Hematopoietic multipotent progenitor cell (in vitro differentiated cells): ENCODE measurements at regions not wholly inside any gene's neighbourhood (a gene's known extent, or its start where the extent isn't known, plus 50 kb on each side); places are given as distances from the start of the nearest gene placed in this dataset.

Experiments used
- DNase-seq, 3 donors: peaks; one replicate each; pipeline ENCODE4 v3.0.0-alpha.2; 2011 to 2015; ENCODE audit warnings: low read depth in 2 of 3, low spot score in 2 of 3

GRCh38 chr1:110816945-110817344 is 56.0 kb upstream of the CD53 start:
- no peak for DNase-seq

GRCh38 chr1:110811529-110811928 is 61.4 kb upstream of the CD53 start:
- DNase-seq = no peak

DNA sequence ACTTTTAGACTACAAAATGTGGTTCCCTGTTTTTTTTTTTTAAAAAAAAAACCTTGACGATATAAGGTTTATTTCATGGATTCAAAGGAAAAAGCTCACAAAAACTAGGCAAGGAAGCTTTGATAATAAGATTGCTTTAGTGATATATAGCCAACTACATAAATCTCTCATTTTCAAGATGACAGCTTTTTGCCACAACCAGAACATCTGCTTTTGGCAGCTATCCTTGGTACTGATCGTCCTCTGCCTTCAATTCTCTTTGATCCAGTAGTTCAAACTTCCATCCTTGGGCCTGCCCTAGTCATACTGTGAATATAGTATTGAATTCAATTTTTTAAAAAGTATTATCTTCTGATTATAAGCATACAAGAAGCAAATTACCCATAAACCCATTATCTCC is 72.9 kb upstream of the CD53 start:
- DNase-seq = peak in 1 of 3 donors; percentile 49

- no peak for DNase-seq
Observed at GRCh38 chr1:110798691-110799256, 74.2 kb upstream of the CD53 start.

DNA sequence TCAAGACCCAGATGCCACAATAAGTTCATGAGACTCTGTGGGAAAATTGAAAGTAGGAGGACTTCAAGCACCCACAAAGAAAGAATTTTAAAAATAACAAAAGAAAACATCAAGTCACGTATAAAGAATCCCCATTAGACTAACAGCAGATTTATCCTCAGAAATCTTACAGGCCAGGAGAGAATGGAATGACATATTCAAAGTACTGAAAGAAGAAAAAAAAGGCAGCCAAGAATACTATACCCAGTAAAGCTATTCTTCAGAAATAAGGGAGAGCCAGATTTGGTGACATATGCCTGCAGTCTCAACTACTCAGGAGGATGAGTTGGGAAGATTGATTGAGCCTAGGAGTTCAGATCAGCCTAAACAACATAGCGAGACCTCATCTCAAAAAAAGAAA is 84.3 kb upstream of the CD53 start:
- peak in 1 of 3 donors; percentile 43 for DNase-seq

- peak in 2 of 3 donors; percentile 80 to 92 for DNase-seq
Observed at GRCh38 chr1:110787328-110788071, 85.4 kb upstream of the CD53 start.

DNA sequence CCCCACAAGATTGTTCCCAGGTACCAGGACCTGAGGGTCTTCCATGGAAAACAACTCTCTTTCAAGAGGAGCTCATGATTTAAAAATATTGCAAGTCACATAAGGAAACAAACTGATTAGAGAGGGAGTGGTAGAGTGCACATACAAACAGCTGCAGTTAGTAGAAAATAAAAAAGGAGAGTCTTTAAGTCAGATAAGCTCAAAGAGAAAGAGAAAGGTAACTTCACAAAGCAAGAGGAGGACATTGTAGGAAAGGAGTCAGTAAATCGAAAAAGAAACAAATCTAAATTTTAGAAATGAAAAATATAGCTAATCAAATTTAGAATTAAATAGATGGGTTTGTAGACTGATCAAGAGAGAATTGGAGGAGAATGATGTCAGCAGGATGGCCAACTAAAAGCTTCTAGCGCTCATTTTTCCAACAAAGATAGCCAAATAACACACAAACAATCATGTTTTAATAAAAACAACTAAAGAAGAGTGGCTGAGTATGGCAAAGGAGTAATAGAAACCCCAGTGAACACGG is 86.1 kb upstream of the CD53 start:
- no peak for DNase-seq

GRCh38 chr1:110785612-110786011 is 87.3 kb upstream of the CD53 start:
- DNase-seq = no peak

- no peak for DNase-seq
Observed at GRCh38 chr1:110785055-110785454, 87.9 kb upstream of the CD53 start.

- peak; percentile 48 to 75 (median 63) for DNase-seq
Observed at GRCh38 chr1:110783292-110783918, 89.5 kb upstream of the CD53 start.

GRCh38 chr1:110781525-110781924 is 91.4 kb upstream of the CD53 start:
- no peak for DNase-seq

DNA sequence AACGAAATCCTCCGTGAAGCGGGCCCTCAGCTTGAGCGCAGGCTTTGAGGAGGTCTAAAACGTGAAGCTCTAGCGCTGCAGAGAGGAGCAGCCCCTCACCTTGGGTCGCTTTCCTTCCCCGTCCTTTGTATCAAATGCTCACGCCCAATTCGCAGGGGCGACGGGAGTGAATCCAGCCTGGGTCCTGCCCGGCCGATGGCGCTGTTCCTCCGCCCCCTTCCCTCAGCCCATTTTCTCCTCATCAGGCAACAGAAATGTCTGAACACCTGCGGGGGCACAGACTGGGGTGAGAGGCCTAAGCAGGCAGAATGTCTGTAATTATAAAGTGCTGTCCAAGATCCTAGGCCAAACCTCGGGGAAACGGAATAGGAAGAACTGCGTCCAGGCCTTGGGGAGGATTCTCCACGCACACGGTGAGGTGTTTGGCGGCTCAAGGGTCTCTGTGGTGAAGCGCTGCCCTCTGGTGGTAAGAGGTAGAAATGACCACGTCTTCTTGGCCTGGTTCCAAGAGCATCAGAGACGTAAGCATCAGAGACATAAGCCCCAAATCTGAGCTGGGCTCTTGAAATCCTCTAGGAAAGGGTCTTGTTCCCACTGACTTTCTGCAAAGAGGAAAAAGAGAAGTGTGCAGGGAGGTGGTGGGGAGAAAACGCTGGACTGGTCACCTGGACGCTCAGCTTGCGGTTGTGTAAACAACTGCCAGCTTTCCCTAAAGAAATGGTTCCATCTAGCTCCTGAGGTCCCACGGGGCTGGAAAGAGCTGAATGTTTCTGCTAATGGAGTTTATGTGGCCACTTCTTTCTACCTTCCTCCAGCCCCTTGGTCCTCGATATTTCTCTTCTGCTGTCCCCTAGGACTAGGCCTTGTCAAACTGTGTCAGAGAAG is 92.1 kb upstream of the CD53 start:
- DNase-seq = peak; percentile 74 to 92 (median 76)

GRCh38 chr1:110779636-110780035 is 93.3 kb upstream of the CD53 start:
- no peak for DNase-seq

DNA sequence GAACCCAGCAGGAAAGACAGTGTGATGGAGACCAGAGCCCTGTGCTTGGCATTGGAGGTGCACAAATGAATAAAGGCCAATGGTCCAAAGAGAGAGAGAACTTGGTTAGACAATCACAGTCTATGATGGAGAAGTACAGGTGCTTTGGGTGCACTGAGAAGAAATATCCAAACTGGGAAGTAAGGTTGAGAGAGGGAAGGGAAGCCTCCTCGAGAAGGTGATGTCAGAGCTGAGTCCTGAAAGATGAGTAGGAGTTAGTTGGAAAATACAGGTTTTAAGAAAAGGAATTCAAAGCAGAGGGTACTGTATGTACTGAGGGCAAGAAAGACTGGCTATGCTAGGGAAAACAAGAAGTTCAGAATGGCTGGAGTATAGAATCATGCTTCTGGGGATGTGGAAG is 94.1 kb upstream of the CD53 start:
- no peak for DNase-seq

GRCh38 chr1:110777228-110777627 is 95.7 kb upstream of the CD53 start:
- no peak for DNase-seq

- no peak for DNase-seq
Observed at GRCh38 chr1:110774398-110774797, 98.5 kb upstream of the CD53 start.

- no peak for DNase-seq
Observed at GRCh38 chr1:110773813-110774212, 99.1 kb upstream of the KCNA3 start.

GRCh38 chr1:110771245-110772022 is 96.7 kb upstream of the KCNA3 start:
- DNase-seq = no peak

GRCh38 chr1:110770832-110771231 is 96.1 kb upstream of the KCNA3 start:
- no peak for DNase-seq

GRCh38 chr1:110768605-110769004 is 93.9 kb upstream of the KCNA3 start:
- DNase-seq = no peak
